BJ (cell line): ENCODE measurements at regions not wholly inside any gene's neighbourhood (a gene's known extent, or its start where the extent isn't known, plus 50 kb on each side); places are given as distances from the start of the nearest gene placed in this dataset.
"Not testable (repeated sequence)": the region's sequence is repeated elsewhere in the genome, so short reads cannot be mapped to it uniquely, and the experiment has no call there.

Experiments used
- CTCF ChIA-PET: fragments of 350-600 bp; formaldehyde crosslinking; extraction: SDS; loops from one replicate; lab custom pipeline; 2021; ENCODE audit warnings: antibody characterized with exemption, inconsistent platforms; lab: Yijun Ruan, JAX
- POLR2A ChIA-PET: fragments of 300-600 bp; sonication (Branson Sonifier 250); formaldehyde crosslinking; extraction: SDS; loops from one replicate; lab custom pipeline; 2021; ENCODE audit warnings: antibody characterized with exemption; lab: Charles Lee
- DNase-seq: peaks from one replicate; pipeline ENCODE4 v3.0.0-alpha.2; 2011; ENCODE audit warnings: low read depth
- H3K27me3 ChIP-seq: 2 replicates; pipeline ENCODE4 v1.6.0; 2011; ENCODE audit warnings: low read length; ENCODE audit not compliant: control insufficient read depth, insufficient read depth
- H3K36me3 ChIP-seq: 2 replicates; pipeline ENCODE4 v1.5.1; 2011; ENCODE audit warnings: low read length; ENCODE audit not compliant: control insufficient read depth, insufficient read depth
- H3K4me3 ChIP-seq: 2 replicates; pipeline ENCODE4 v1.5.1; 2011; ENCODE audit warnings: low read depth, mild to moderate bottlenecking, control low read depth, low read length
- CTCF ChIP-seq: IDR thresholded peaks from 2 replicates; pipeline ENCODE4 v1.5.1; 2011; ENCODE audit warnings: low read depth, mild to moderate bottlenecking, control low read depth, inconsistent platforms, low read length, moderate library complexity; ENCODE audit not compliant: insufficient read depth

DNA sequence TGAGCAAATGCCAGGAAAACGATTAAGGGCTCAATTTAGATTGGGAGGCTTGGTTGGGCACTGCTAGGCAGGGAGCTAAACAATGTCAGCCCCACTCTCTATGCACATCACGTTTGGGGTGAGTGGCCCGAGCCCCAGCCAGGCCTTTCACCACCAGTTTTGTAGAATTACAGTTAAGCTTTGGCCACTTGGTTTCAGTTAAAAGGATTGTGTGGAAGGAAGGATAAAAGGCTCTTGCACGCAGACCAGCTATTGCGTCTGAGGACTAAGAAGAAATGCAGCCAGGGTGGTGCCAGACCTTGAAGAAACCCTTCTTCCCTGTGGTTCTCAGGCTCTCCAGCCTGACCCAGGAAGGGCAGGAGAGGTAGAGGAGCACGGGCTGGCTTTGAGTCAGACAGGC is 125.3 kb upstream of the SLC44A1 start:
- no peak for DNase-seq
- POLR2A ChIA-PET: no interaction called here
- CTCF ChIA-PET: interaction anchor here (1.2 kb wide), 1 partner anchor 17 kb away, joined by 3 read pairs; no protein-coding TSS in a partner anchor

GRCh38 chr9:105121861-105122430 is 122.5 kb upstream of the SLC44A1 start:
- no peak for DNase-seq
- no peaks in the 10 kb centered on the region for H3K27me3 ChIP-seq
- no peak for TF ChIP-seq CTCF
- CTCF ChIA-PET: interaction anchor here (0.6 kb wide), 1 partner anchor 8 kb away, joined by 3 read pairs; no protein-coding TSS in a partner anchor
- H3K36me3 ChIP-seq: no peaks in the 10 kb centered on the region
- POLR2A ChIA-PET: no interaction called here
- no peak overlapping the region for H3K4me3 ChIP-seq

More for the DNA sequence above, 125.3 kb upstream of the SLC44A1 start:
- H3K36me3 ChIP-seq: no peaks in the 10 kb centered on the region
- no peak for TF ChIP-seq CTCF
- H3K27me3 ChIP-seq: no peaks in the 10 kb centered on the region
- no peak overlapping the region for H3K4me3 ChIP-seq

- H3K27me3 ChIP-seq, H3K36me3 ChIP-seq, CTCF ChIA-PET, DNase-seq, H3K4me3 ChIP-seq, POLR2A ChIA-PET: not testable (repeated sequence)
Measured at GRCh38 chr9:105124598-105124997, 119.9 kb upstream of the SLC44A1 start.

- POLR2A ChIA-PET: interaction anchor here (0.6 kb wide), 1 partner anchor 17 kb away, joined by 6 read pairs; no protein-coding TSS in a partner anchor
- H3K27me3 ChIP-seq: no peaks in the 10 kb centered on the region
- CTCF ChIA-PET: no interaction called here
- no peaks in the 10 kb centered on the region for H3K36me3 ChIP-seq
- DNase-seq: no peak
- no peak overlapping the region for H3K4me3 ChIP-seq
- no peak for TF ChIP-seq CTCF
Measured at GRCh38 chr9:105126226-105126625, 118.2 kb upstream of the SLC44A1 start.

- DNase-seq: no peak
- H3K4me3 ChIP-seq: no peak overlapping the region
- no peaks in the 10 kb centered on the region for H3K27me3 ChIP-seq
- POLR2A ChIA-PET: interaction anchor here (0.7 kb wide), 1 partner anchor 59 kb away, joined by 9 read pairs; no protein-coding TSS in a partner anchor
- TF ChIP-seq CTCF: no peak
- H3K36me3 ChIP-seq: no peaks in the 10 kb centered on the region
- CTCF ChIA-PET: no interaction called here
Measured at GRCh38 chr9:105127863-105128220, 116.6 kb upstream of the SLC44A1 start.
